SK-N-SH (cell line): ENCODE measurements at regions not wholly inside any gene's neighbourhood (a gene's known extent, or its start where the extent isn't known, plus 50 kb on each side); places are given as distances from the start of the nearest gene placed in this dataset.

Experiments used
- CTCF ChIA-PET: fragments of 300-600, 350-600 bp; formaldehyde crosslinking; extraction: SDS; loops from one replicate; lab custom pipeline; 2021; lab: Yijun Ruan, JAX
- POLR2A ChIA-PET: fragments of 350-600 bp; sonication (Branson Sonifier 250); formaldehyde crosslinking; extraction: SDS; loops from one replicate; lab custom pipeline; 2020; ENCODE audit warnings: antibody characterized with exemption, inconsistent platforms; lab: Yijun Ruan, JAX
- DNase-seq: peaks from one replicate; pipeline ENCODE4 v3.0.0; 2012
- H2AFZ ChIP-seq: fragments of 200-600 bp; sonication (generic); 2 replicates; pipeline ENCODE4 v1.8.1; 2016; ENCODE audit warnings: antibody characterized with exemption, mild to moderate bottlenecking, low read depth
- H3F3A ChIP-seq: fragments of 200-600 bp; sonication (generic); replicated peaks from 2 replicates; pipeline ENCODE3; 2016; ENCODE audit warnings: antibody characterized with exemption, mild to moderate bottlenecking; ENCODE audit not compliant: insufficient read depth
- H3K27ac ChIP-seq, 2 experiments: fragments of 200-500 bp in 1 of 2; fragments of 200-600 bp in 1 of 2; sonication (Bioruptor generic) in 1 of 2; sonication (generic), shearing (Covaris generic) in 1 of 2; 2 replicates each; pipeline versions ENCODE4 v1.5.1 to v1.6.1; 2014 to 2016; ENCODE audit warnings: low read depth in 2 of 2, inconsistent platforms in 1 of 2, low read length in 1 of 2, mild to moderate bottlenecking in 1 of 2, mixed read lengths in 1 of 2
- H3K27me3 ChIP-seq: fragments of 200-600 bp; sonication (generic), shearing (Covaris generic); 2 replicates; pipeline ENCODE4 v1.6.1; 2016; ENCODE audit warnings: mixed run types; ENCODE audit not compliant: insufficient read depth
- H3K36me3 ChIP-seq, 2 experiments: fragments of 200-500 bp in 1 of 2; fragments of 200-600 bp in 1 of 2; sonication (Bioruptor generic) in 1 of 2; sonication (generic) in 1 of 2; replicated peaks in 1 of 2; 2 replicates each; pipeline versions ENCODE3 to v1.5.1; 2014 to 2016; ENCODE audit warnings: low read length in 1 of 2, mild to moderate bottlenecking in 1 of 2; ENCODE audit not compliant: insufficient read depth in 2 of 2, control insufficient read depth in 1 of 2
- H3K4me1 ChIP-seq, 2 experiments: fragments of 200-500 bp in 1 of 2; fragments of 200-600 bp in 1 of 2; sonication (Bioruptor generic) in 1 of 2; sonication (generic), shearing (Covaris generic) in 1 of 2; 2 replicates each; pipeline versions ENCODE4 v1.5.1 to v1.6.1; 2014 to 2016; ENCODE audit warnings: low read depth in 1 of 2, low read length in 1 of 2, mixed run types in 1 of 2; ENCODE audit not compliant: insufficient read depth in 2 of 2, control insufficient read depth in 1 of 2
- H3K4me2 ChIP-seq: fragments of 200-600 bp; sonication (generic), shearing (Covaris generic); 2 replicates; pipeline ENCODE4 v1.6.1; 2017; ENCODE audit warnings: mixed run types
- H3K4me3 ChIP-seq, 2 experiments: fragments of 200-500 bp in 1 of 2; fragments of 200-600 bp in 1 of 2; sonication (Bioruptor generic) in 1 of 2; sonication (generic), shearing (Covaris generic) in 1 of 2; 2 replicates each; pipeline versions ENCODE4 v1.5.1 to v1.8.1; 2014 to 2016; ENCODE audit warnings: low read depth in 2 of 2, inconsistent platforms in 1 of 2, low read length in 1 of 2, mild to moderate bottlenecking in 1 of 2, mixed read lengths in 1 of 2, moderate library complexity in 1 of 2
- H3K79me2 ChIP-seq: fragments of 200-600 bp; sonication (generic); 2 replicates; pipeline ENCODE4 v1.8.1; 2017; ENCODE audit warnings: mild to moderate bottlenecking; ENCODE audit not compliant: insufficient read depth
- H3K9ac ChIP-seq: fragments of 200-600 bp; sonication (generic); 2 replicates; pipeline ENCODE4 v1.6.1; 2017; ENCODE audit warnings: mixed run types
- H3K9me2 ChIP-seq: fragments of 200-600 bp; sonication (generic); 2 replicates; pipeline ENCODE4 v1.6.1; 2017; ENCODE audit warnings: mixed run types
- H3K9me3 ChIP-seq: fragments of 200-600 bp; sonication (generic); 2 replicates; pipeline ENCODE4 v1.6.1; 2017; ENCODE audit warnings: mixed run types, mild to moderate bottlenecking, moderate library complexity
- H4K20me1 ChIP-seq: fragments of 200-600 bp; sonication (generic); 2 replicates; pipeline ENCODE4 v1.6.1; 2017; ENCODE audit warnings: mild to moderate bottlenecking, mixed run types; ENCODE audit not compliant: insufficient read depth
- EP300 ChIP-seq, 2 experiments: IDR thresholded peaks; 2 replicates each; pipeline versions ENCODE4 v1.4.0 to v1.6.1; 2012; ENCODE audit warnings: borderline replicate concordance in 1 of 2, low read depth in 1 of 2, low read length in 1 of 2
- EZH2phosphoT487 ChIP-seq: fragments of 200-600 bp; sonication (generic); IDR thresholded peaks from 2 replicates; pipeline ENCODE4 v1.6.1; 2017; ENCODE audit warnings: low read depth, mixed run types, mild to moderate bottlenecking, antibody characterized with exemption, moderate library complexity, borderline replicate concordance
- GABPA ChIP-seq: IDR thresholded peaks from 2 replicates; pipeline ENCODE4 v1.4.0; 2012; ENCODE audit warnings: low read depth, mild to moderate bottlenecking
- IRF3 ChIP-seq: fragments of 150-350 bp; IDR thresholded peaks from 2 replicates; pipeline ENCODE4 v1.6.1; 2016; ENCODE audit warnings: mild to moderate bottlenecking, low read depth, low read length
- MEF2A ChIP-seq: IDR thresholded peaks from 2 replicates; pipeline ENCODE4 v1.4.0; 2012; ENCODE audit warnings: low read depth, borderline replicate concordance
- MXI1 ChIP-seq: IDR thresholded peaks from 2 replicates; pipeline ENCODE4 v1.6.1; 2012; ENCODE audit warnings: mild to moderate bottlenecking, low read depth, low read length, improper control_type of control experiment
- NFIC ChIP-seq: IDR thresholded peaks from 2 replicates; pipeline ENCODE4 v1.4.0; 2012; ENCODE audit warnings: borderline replicate concordance
- POLR2AphosphoS5 ChIP-seq: IDR thresholded peaks from 2 replicates; pipeline ENCODE4 v1.6.1; 2012; ENCODE audit warnings: low read depth, low read length
- REST ChIP-seq: IDR thresholded peaks from 2 replicates; pipeline ENCODE4 v1.6.1; 2012; ENCODE audit warnings: mild to moderate bottlenecking, low read depth, low read length, moderate library complexity
- SMC3 ChIP-seq: IDR thresholded peaks from 2 replicates; pipeline ENCODE4 v1.6.1; 2012; ENCODE audit warnings: low read depth, low read length, improper control_type of control experiment
- TAF1 ChIP-seq: IDR thresholded peaks from 2 replicates; pipeline ENCODE4 v1.6.1; 2012; ENCODE audit warnings: low read depth, mild to moderate bottlenecking, low read length, moderate library complexity, borderline replicate concordance
- TCF12 ChIP-seq: IDR thresholded peaks from 2 replicates; pipeline ENCODE4 v1.4.0; 2012
- TEAD4 ChIP-seq: IDR thresholded peaks from 2 replicates; pipeline ENCODE4 v1.4.0; 2012; ENCODE audit warnings: mild to moderate bottlenecking, borderline replicate concordance; ENCODE audit not compliant: insufficient read depth
- USF1 ChIP-seq: IDR thresholded peaks from 2 replicates; pipeline ENCODE4 v1.4.0; 2012; ENCODE audit warnings: low read depth, borderline replicate concordance
- USF2 ChIP-seq: fragments of 150-350 bp; IDR thresholded peaks from 2 replicates; pipeline ENCODE4 v1.6.1; 2017; ENCODE audit warnings: antibody characterized with exemption, low read length, low read depth, borderline replicate concordance
- WGBS: methylation state at CpG from one replicate; pipeline ENCODE4 v1.1.6; 2017; ENCODE audit warnings: low lambda C conversion rate; 5-methylcytosine and 5-hydroxymethylcytosine counted together

- no peaks in the 10 kb centered on the region for H3F3A ChIP-seq
- H3K9me3 ChIP-seq, result no peaks in the 10 kb centered on the region
- H3K4me3 ChIP-seq, result no peak overlapping the region
- H3K36me3 ChIP-seq, result no peaks in the 10 kb centered on the region
- POLR2A ChIA-PET, result no interaction called here
- no peak overlapping the region for H3K9ac ChIP-seq
- no peaks in the 10 kb centered on the region for H4K20me1 ChIP-seq
- TF ChIP-seq TCF12, result no peak
- no peak for TF ChIP-seq GABPA
- TF ChIP-seq POLR2AphosphoS5, result no peak
- TF ChIP-seq TAF1, result no peak
- no peak for TF ChIP-seq SMC3
- no peak for TF ChIP-seq USF1
- no peak for TF ChIP-seq TEAD4
- TF ChIP-seq EP300 (IDR thresholded peaks at IDR 0.05; ENCODE audit: borderline replicate concordance in 1 of 2, low read depth in 1 of 2, low read length in 1 of 2), result no peak
- TF ChIP-seq MEF2A, result no peak
- no peak for TF ChIP-seq IRF3
- TF ChIP-seq EZH2phosphoT487, result no peak
- no peak for TF ChIP-seq MXI1
- TF ChIP-seq USF2, result no peak
- TF ChIP-seq, all 33 proteins: peak for 0
- no peak for DNase-seq
- CTCF ChIA-PET, result interaction anchor here (0.9 to 1.0 kb wide), 3 partner anchors 12 to 46 kb away, joined by 3 to 4 read pairs (median 4); no protein-coding TSS in a partner anchor
- 7% methylated on average over 6 of the region's 6 CpGs for WGBS
- Histone ChIP-seq H3K4me1 (no peaks in the 10 kb centered on the region; a peak in 1 of 4 replicates), H3K79me2 (no peaks in the 10 kb centered on the region), H3K4me2 (no peak overlapping the region), H3K9me2 (no peaks in the 10 kb centered on the region), H2AFZ (no peak overlapping the region), H3K27me3 (no peaks in the 10 kb centered on the region), H3K27ac (no peak overlapping the region)
Observed at GRCh38 chr16:6035161-6035560, 937.6 kb upstream of the EEF2KMT start.

GRCh38 chr16:6034511-6034910, 936.9 kb upstream of the EEF2KMT start:
- no peak for DNase-seq
- Histone ChIP-seq H3K36me3 (no peaks in the 10 kb centered on the region), H3K27ac (no peak overlapping the region), H3F3A (no peaks in the 10 kb centered on the region), H3K4me1 (no peaks in the 10 kb centered on the region; a peak in 1 of 4 replicates), H3K27me3 (no peaks in the 10 kb centered on the region), H3K9me3 (no peaks in the 10 kb centered on the region), H2AFZ (no peak overlapping the region), H3K9ac (no peak overlapping the region), H4K20me1 (no peaks in the 10 kb centered on the region), H3K79me2 (no peaks in the 10 kb centered on the region), H3K9me2 (no peaks in the 10 kb centered on the region), H3K4me2 (no peak overlapping the region), H3K4me3 (no peak overlapping the region)
- TF ChIP-seq REST, result no peak
- no peak for TF ChIP-seq NFIC
- CTCF ChIA-PET, result interaction anchor here (0.8 to 1.0 kb wide), 2 partner anchors 12 to 18 kb away, joined by 3 read pairs; no protein-coding TSS in a partner anchor
- POLR2A ChIA-PET, result no interaction called here
- 47% methylated on average over 4 of the region's 4 CpGs for WGBS
